ENCODE measurements at regions not wholly inside any gene's neighbourhood (a gene's known extent, or its start where the extent isn't known, plus 50 kb on each side); places are given as distances from the start of the nearest gene placed in this dataset.
A peak's percentile ranks its signal among the peaks of the same experiment; 100 is the strongest.
"Not testable (repeated sequence)": the region's sequence is repeated elsewhere in the genome, so short reads cannot be mapped to it uniquely, and the experiment has no call there.

DNA sequence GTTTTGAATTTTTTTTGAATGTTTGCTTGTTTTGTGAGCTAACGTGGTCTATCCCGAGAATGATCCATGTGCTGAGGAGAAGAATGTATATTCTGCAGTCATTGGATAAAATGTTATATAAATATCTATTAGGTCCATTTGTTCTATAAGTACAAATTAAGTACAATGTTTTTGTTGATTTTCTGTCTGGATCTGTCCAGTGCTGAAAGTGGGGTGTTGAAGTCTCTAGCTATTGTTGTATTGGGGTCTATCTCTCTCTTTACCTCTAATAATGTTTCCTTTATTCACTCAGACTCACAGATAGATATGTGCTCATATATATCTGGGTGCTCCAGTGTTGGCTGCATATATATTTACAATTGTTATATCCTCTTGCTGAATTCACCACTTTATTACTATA is 144.8 kb upstream of the SETMAR start:
- no peak for DNase-seq

DNA sequence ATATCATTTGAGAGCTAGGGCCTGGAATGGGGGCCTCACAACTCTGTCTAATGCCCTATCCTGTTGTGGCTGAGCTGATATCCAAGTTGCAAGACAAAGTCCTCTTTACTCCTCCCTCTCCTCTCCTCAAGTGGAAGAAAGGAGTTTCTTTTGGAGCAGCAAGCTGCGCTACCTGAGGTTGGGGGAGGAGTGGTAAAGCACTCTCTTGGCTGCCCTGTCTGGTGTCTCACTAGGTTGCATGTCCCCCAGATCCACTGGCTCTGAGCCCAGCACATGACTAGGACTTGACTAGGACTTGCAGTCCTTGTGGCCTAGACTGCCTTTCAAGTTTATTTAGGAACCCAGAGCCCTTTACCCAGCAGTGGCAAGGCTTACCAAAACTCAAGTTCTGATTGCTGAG is 141.1 kb upstream of the SETMAR start:
- no peak for DNase-seq

DNA sequence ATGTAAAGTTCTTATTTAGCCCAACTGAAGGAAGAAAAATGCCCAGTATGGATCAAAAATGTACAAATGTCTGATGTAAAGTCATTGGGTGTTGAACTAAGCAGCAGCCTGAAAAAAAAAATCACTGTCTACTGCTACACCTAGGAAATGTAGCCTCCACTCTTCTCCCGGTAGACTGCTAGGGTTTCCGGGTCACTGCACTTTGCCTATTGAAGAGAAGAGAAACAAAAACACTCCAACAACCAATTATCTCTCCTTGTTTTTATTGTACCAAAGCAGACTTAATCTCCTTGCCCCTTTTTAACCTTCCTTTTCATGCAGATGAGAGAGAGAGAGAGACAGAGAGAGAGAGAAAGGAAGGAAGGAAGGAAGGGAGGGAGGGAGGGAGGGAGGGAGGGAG is 140.2 kb upstream of the SETMAR start:
- DNase-seq, result no peak

- DNase-seq, result no peak
Measured at GRCh38 chr3:4166540-4166939, 136.6 kb upstream of the SETMAR start.

DNA sequence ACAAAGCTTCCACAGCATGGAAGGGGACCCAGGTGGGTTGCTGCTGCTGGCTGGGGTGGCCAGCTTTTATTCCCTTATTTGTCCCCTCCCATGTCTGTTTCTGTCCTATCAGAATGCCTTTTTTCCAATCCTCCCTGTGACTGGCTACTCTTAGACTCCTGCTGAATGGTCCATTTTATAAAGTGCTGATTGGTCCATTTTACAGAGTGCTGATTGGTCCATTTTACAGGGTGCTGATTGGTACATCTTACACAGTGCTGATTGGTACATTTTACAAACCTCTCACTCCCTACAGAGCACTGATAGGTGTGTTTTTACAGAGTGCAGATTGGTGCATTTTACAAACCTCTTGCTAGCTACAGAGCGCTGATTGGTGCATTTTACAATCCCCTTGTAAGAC is 135.9 kb upstream of the SETMAR start:
- not testable (repeated sequence) for DNase-seq

DNA sequence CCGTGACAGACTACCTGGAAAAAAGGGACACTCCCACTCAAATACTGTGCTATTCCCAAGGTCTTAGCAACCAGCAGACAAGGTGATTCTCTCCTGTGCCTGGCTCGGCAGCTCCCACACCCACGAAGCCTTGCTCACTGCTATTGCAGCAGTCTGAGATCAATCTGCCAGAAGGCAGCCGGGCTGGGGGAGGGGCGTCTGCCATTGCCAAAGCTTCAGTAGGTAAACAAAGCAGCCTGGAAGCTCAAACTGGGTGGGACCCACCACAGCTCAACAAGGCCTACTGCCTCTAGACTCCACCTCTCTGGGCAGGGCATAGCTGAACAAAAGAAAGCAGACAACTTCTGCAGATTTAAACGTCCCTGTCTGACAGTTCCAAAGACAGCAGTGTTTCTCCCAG is 128.4 kb upstream of the SETMAR start:
- DNase-seq, result no peak

DNA sequence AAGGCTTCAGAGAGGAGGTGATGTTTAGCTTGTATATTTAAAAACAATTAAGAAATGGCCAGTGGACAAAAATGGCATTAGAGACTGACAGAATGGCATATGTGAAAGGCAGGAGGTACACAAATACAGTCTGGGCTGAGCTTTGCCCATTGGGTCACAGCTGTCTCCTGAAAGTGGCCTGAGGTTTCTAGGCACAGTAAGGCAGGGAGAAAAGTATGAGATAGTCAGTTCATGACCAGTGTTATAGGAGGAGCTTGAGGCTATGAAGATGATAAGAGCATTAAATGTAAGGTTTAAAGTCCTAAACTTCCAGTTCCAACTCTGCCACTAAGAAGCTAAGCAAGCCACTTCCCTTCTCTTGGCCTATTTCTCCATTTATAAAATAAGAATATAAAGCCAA is 111.2 kb upstream of the SETMAR start:
- DNase-seq, result no peak

- no peak for DNase-seq
Measured at GRCh38 chr3:4195006-4195405, 108.2 kb upstream of the SETMAR start.

DNA sequence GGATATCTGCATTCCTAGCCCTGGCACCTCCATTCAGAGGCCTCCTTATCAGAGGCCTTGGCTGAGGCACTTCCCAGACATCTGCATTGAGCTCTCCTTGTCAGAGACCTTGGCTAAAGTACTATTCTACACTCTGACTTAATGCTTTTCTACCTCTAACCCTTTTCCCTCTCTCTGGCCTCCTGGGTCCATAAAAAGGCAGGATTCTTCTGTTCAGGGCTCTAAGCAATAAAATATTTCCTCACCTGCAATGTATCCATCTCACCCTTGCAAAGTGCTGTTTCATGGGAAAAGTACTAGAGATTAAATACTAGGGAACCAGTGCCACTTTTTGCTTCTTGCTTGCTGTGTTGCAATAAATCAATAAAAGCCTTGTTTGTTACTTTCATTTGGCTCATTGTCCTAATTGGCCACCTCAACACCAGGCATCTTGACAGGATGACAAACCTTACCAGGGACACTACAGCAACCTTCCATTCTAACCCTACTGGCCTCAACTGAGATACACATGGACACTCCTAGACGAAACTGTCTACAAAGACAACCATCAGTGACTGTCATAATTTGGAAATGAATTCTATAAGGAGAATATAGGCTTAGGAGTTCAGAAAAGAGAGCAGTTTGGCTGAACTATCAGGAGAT is 106.5 kb upstream of the SETMAR start:
- no peak for DNase-seq

- no peak for DNase-seq
Measured at GRCh38 chr3:4197670-4198069, 105.5 kb upstream of the SETMAR start.

GRCh38 chr3:4198491-4198890 is 104.7 kb upstream of the SETMAR start:
- no peak for DNase-seq

GRCh38 chr3:4204776-4205175 is 98.4 kb upstream of the SETMAR start:
- DNase-seq, result not testable (repeated sequence)

- peak; percentile 45 for DNase-seq
Measured at GRCh38 chr3:4207672-4208071, 95.5 kb upstream of the SETMAR start.

DNA sequence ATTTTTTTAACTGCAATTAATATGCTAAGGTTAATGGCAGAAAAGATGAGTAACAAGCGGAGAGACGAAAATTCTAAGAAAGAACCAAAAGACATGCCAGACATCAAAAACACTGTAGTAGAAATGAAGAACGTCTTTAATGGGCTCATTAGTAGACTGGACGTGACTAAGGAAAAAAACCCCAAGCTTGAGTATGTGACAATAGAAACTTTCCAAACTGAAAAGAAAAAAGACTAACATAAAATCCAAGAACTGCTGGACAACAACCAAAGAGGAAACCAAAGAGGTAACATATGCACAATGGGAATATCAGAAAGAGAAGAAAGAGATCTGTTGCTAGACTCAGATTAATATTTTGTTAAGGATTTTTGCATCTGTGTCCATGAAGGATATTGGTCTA is 94.6 kb upstream of the SETMAR start:
- no peak for DNase-seq

GRCh38 chr3:4211610-4212009 is 91.6 kb upstream of the SETMAR start:
- no peak for DNase-seq

- DNase-seq, result not testable (repeated sequence)
Measured at GRCh38 chr3:4213420-4213819, 89.7 kb upstream of the SETMAR start.

DNA sequence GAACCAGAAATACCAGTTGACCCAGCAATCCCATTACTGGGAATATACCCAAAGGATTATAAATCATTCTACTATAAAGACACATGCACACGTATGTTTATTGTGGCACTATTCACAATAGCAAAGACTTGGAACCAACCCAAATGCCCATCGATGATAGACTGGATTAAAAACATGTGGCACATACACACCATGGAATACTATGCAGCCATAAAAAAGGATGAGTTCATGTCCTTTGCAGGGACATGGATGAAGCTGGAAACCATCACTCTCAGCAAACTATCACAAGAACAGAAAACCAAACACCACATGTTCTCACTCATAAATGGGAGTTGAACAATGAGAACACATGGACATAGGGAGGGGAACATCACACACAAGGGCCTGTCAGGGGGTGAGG is 86.2 kb upstream of the SETMAR start:
- DNase-seq, result not testable (repeated sequence)

DNA sequence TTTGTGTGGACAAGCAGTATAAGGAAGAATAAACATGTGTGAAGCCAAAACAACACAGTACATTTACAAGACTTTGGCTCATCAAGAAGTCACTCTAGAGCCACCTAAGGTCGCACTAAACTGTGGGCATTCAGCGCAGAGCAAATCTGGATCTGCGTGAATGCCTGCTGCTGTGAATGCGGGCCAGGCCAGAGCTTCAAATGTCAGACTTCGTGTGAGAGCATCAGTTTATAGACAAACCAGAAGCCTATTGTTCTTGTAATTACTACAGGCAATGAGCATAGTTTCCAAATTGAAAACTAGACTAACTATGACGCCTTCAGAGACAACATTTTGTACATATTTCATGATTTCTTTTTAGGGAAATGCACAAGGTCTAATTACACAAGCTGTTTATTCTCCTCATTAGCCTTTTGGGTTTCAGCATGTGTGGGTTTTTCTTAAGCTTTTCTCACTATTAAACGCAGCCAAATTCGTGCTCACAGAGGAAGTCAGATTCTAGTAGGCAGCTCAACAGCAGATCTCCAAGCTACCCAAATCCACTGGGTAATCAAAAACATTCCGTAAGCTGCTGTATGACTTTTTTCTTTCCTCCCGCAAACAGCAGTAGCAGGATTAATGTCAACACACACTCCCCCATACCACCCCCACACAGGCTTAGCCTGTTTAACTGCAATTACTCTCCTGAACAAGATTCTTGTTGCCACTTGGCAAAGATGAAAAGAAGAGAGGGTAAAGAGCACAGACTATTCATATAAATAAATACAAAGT is 84.5 kb upstream of the SETMAR start:
- no peak for DNase-seq

- DNase-seq, result no peak
Measured at GRCh38 chr3:4219227-4219568, 84.0 kb upstream of the SETMAR start.

DNA sequence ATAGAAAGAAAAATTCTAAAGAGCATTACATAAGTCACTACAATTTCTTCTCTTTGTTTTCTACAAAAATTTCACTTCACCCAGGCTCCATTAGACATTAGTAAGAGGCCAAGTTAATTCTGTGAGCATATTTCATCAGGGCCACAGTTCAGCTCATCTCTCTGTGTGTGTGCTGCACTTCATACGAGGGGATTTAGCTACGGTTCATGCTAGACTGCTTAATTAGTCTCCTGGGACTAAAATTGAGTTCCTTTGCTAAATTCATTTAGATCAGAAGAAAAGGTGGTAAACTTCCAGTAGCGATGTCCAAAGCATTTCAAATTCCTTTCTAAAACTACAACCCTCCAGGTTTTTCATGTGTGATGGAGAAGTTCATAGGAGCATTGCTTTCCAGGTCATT is 83.1 kb upstream of the SETMAR start:
- DNase-seq, result no peak

- no peak for DNase-seq
Measured at GRCh38 chr3:4222574-4223175, 80.5 kb upstream of the SETMAR start.

- DNase-seq, result no peak
Measured at GRCh38 chr3:4223777-4224176, 79.4 kb upstream of the SETMAR start.

DNA sequence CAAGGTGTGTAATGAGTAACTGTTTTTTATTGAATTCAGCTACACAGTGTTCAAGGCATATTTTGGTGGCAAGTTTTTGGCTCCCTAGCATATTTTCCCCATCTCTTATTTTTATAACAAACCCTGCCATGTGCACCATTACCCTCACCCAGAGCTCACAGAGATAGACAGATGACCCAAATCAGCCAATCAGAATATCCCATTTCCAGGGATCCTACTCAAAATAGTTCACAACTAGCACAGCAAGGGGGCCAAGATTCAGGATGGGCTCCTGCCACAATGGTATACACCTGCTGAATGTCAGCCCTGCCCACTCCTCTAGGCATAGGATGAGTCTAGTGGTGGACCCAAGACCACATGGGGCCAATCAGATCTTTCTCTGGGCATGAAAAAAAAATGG is 78.8 kb upstream of the SETMAR start:
- no peak for DNase-seq

DNA sequence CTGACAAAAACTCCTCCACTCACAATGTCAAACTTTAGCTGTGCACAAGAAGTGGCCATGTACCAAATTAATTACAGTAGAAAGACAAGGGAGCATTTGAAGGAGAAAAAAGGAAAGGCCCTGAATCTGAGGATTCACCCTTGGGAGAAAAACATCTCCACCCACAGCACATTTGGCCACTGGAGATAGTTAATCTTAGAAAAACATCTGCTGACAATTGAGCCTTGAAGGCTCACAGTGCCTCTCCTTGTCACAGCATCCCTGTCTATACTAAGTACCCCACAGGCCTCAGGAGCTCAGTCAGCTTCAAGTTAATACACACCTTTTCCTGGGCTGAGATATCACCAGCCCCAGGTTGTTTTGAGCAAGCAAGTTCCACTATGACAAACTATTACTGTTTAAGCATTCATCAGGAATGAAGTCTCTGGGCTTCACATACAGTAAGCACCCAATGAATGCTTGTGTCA is 78.1 kb upstream of the SETMAR start:
- no peak for DNase-seq

All from activated CD4-positive, alpha-beta T cell treated with anti-CD3 and anti-CD28 coated beads, Interleukin-10, Interleukin-2, amounts not matched to agents 100 ng/mL and 50 ng/mL, durations not matched to agents 16 hours and 8 hours (primary cell).